Activated CD8-positive, alpha-beta T cell treated with anti-CD3 and anti-CD28 coated beads, Interleukin-2, amount 10 ng/mL, durations not matched to agents 7 days and 5 days (primary cell): ENCODE measurements at regions not wholly inside any gene's neighbourhood (a gene's known extent, or its start where the extent isn't known, plus 50 kb on each side); places are given as distances from the start of the nearest gene placed in this dataset.

Experiments
- ATAC-seq: fragments of 150-1000 bp; cut with Tn5 transposase; one replicate; pipeline ENCODE4 v1.10.0; 2021; ENCODE audit warnings: moderate library complexity
- CTCF ChIA-PET: fragments of 350-600 bp; sonication (Branson Sonifier 250); formaldehyde crosslinking; loops from one replicate; lab custom pipeline; 2021; ENCODE audit warnings: antibody characterized with exemption; lab: Charles Lee
- POLR2A ChIA-PET: fragments of 350-600 bp; sonication (Branson Sonifier 250); formaldehyde crosslinking; loops from one replicate; lab custom pipeline; 2021; ENCODE audit warnings: antibody characterized with exemption; lab: Charles Lee
- DNase-seq: peaks from one replicate; pipeline ENCODE4 v3.0.0-alpha.2; 2020
- H3K27ac Mint-ChIP-seq: one replicate; pipeline ENCODE4 v1.8.0; 2021; ENCODE audit warnings: mild to moderate bottlenecking, mixed read lengths
- H3K27me3 Mint-ChIP-seq: one replicate; pipeline ENCODE4 v1.8.0; 2021; ENCODE audit warnings: low read depth, mixed read lengths
- H3K36me3 Mint-ChIP-seq: one replicate; pipeline ENCODE4 v1.8.0; 2021; ENCODE audit warnings: low read depth, mixed read lengths
- H3K4me1 Mint-ChIP-seq: one replicate; pipeline ENCODE4 v1.8.0; 2021; ENCODE audit warnings: low read depth, mixed read lengths
- H3K4me3 Mint-ChIP-seq: one replicate; pipeline ENCODE4 v1.8.0; 2021; ENCODE audit warnings: mild to moderate bottlenecking, mixed read lengths
- H3K9me3 Mint-ChIP-seq: one replicate; pipeline ENCODE4 v1.8.0; 2022; ENCODE audit warnings: mixed read lengths; ENCODE audit not compliant: insufficient read depth

DNA sequence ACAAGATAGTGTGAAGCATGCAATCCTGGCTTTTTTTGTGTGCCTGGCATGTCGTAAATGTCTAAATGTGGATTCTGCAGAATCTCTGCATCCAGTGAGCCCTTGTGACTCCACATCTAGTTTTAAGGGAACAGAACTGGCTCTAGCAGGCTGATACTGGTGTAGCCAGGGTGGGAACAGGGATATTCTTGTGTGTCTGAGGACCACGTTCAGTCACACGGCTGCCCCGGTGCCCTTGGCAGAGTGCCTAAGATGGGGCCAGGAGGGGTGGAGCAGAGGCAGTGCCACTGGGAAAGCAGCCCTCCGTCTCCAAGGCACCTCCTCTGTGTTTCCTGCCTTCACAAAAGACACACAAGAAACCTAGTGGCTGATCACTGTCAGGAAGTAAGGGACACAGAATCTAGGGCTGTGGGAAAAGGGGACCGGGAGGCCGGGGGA lies 91.5 kb upstream of the PARD3B start:
- H3K4me3 Mint-ChIP-seq = no peak overlapping the region
- no peaks in the 10 kb centered on the region for H3K4me1 Mint-ChIP-seq
- no peaks in the 10 kb centered on the region for H3K36me3 Mint-ChIP-seq
- no peaks in the 10 kb centered on the region for H3K27me3 Mint-ChIP-seq
- DNase-seq (no peak), ATAC-seq (no peak)
- ChIA-PET CTCF (no interaction called here), POLR2A (no interaction called here)
- H3K27ac Mint-ChIP-seq = no peak overlapping the region
- no peaks in the 10 kb centered on the region for H3K9me3 Mint-ChIP-seq

DNA sequence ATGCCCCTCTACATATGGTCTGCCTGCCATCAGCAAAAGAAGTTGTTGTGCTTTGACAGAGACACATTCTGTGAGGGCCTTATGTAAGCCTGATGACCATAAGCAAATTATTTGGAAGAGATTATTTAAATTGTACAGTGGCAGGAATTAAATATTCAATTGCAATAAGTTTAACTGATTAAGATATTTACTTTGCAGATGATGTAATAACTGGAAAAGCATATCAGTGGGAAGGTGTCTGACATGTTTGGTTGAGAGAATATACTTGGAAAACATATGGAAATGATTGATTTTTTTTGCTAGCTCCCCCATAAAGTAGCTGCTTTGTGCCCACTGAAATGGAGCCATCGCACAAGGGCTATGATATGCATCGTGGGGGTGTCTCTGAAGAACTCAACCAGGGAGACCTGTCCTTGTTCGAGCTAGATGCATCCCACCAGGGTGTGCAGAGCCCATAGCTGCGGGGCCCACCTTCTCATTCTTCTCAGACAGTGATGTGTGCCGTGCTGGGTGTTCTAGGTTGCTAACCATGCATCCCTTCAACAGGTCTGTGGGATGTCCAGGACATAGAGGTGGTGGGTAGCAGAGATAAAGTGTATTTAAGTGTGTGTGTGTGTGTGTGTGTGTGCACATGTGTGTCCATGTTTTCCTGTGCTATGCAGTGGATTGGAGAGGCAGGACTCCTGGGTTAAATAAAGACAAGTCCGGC lies 90.4 kb upstream of the PARD3B start:
- Mint-ChIP-seq H3K27me3 (no peaks in the 10 kb centered on the region), H3K4me3 (no peak overlapping the region), H3K4me1 (no peaks in the 10 kb centered on the region), H3K36me3 (no peaks in the 10 kb centered on the region), H3K27ac (no peak overlapping the region), H3K9me3 (no peaks in the 10 kb centered on the region)
- no peak for DNase-seq
- CTCF ChIA-PET = no interaction called here
- POLR2A ChIA-PET = no interaction called here
- no peak for ATAC-seq

DNA sequence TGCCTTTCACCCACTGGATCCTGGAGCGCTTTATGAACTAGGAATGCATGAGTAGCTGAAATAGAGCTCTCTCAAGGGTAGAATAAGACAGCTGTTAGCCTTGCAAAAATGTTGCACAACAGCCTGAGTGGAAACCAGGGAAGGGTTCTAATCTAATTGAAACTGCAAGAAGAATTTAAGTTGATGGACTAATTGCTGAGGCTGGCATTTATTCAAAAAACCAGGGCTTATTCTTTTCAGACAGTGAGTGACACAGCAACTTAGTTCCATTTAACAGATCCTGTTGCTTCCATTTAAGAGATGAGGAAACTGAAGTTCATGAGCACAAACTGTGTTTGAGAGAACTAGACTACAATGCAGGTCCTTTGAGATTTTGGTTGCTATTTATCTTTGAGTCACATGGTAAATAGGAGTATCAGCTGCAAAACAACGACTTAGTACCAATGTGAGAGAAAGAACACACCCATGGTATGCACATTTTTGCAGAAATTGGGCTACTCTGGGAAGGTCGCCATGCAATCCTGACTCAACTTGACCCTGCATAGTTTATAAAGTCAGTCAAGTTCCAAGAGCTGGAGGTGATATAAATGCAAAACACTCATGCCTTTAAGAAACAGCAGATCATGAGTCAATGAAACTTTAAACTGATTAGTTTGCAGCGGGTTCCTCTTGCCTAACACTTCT lies 76.4 kb upstream of the PARD3B start:
- H3K27ac Mint-ChIP-seq = no peak overlapping the region
- peaks cover 3% of the 10 kb centered on the region for H3K27me3 Mint-ChIP-seq
- no peaks in the 10 kb centered on the region for H3K4me1 Mint-ChIP-seq
- DNase-seq (no peak), ATAC-seq (no peak)
- no peak overlapping the region for H3K4me3 Mint-ChIP-seq
- POLR2A ChIA-PET = no interaction called here
- CTCF ChIA-PET = no interaction called here
- no peaks in the 10 kb centered on the region for H3K9me3 Mint-ChIP-seq
- no peaks in the 10 kb centered on the region for H3K36me3 Mint-ChIP-seq

DNA sequence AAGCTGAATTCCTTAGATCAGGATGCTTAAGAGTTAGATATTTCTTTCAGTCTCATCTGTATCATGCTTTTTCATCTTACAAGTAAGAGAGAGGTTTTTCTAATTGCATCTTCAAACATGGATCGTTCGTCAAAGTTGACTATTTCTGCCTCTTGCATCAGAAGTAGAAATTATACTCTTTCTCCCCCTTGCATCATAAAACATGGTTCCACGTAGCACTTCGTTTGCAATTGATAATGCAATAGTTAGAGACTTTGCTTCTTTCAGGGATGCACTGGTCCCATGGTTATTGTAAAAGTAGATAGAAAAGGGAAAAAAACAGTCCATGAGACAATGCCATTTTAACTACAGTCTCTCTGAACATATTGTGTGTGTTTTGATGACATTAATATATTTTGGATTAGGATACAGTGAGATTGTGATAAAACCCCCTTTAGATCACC lies 75.1 kb upstream of the PARD3B start:
- DNase-seq = no peak
- no peak for ATAC-seq
- no peaks in the 10 kb centered on the region for H3K4me1 Mint-ChIP-seq
- no peaks in the 10 kb centered on the region for H3K9me3 Mint-ChIP-seq
- H3K36me3 Mint-ChIP-seq = no peaks in the 10 kb centered on the region
- no peak overlapping the region for H3K27ac Mint-ChIP-seq
- CTCF ChIA-PET = no interaction called here
- H3K4me3 Mint-ChIP-seq = no peak overlapping the region
- peaks cover 3% of the 10 kb centered on the region for H3K27me3 Mint-ChIP-seq
- POLR2A ChIA-PET = no interaction called here

DNA sequence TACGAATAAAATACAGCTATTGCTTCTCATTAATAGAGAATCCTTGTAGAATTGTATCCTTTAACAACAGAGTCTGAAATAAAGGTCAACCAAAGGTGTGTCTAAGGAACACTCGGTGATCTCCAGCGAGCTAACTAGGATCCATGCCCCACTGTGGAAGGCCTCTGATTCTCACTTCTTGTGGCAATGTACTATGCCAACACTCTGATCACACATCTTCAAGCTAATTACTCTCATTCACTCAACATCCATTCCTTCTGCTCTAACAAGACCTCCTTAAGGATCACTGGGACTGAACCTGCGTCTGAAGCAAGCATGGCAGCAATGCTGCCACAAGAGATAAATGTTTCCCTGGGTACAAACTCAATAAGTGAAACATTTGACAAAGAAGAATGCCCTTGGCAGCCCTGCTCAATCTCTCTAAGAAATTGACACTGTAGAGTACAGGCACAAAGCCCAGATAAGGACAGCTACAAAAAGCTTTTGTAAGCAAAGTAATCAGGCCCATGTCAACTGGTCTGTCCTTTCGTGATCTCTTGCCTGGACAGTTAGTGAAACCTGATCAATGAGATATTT lies 74.6 kb upstream of the PARD3B start:
- Mint-ChIP-seq H3K4me1 (no peaks in the 10 kb centered on the region), H3K27ac (no peak overlapping the region), H3K36me3 (no peaks in the 10 kb centered on the region), H3K27me3 (peaks cover 3% of the 10 kb centered on the region), H3K4me3 (no peak overlapping the region), H3K9me3 (no peaks in the 10 kb centered on the region)
- ATAC-seq (no peak), DNase-seq (no peak)
- ChIA-PET POLR2A (no interaction called here), CTCF (no interaction called here)

DNA sequence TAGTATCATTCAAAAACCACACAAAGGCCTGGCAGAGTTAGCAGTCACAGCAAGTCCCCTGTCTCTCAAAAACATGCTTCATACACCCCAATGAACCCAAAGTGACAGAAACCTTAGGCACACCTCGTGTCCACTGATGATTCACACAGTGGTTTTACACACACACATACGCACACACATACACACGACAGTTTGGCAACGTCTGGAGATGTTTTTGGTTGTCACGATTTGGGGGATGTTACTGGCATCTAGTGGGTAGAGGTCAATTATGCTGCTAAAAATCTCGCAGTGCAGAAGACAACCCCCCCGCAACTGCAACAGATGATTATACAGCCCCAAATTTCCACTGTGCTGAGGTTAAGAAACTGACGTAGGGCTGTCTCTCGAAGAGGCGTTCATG lies 72.9 kb upstream of the PARD3B start:
- H3K36me3 Mint-ChIP-seq = no peaks in the 10 kb centered on the region
- no peaks in the 10 kb centered on the region for H3K9me3 Mint-ChIP-seq
- H3K4me3 Mint-ChIP-seq = no peak overlapping the region
- H3K4me1 Mint-ChIP-seq = no peaks in the 10 kb centered on the region
- ChIA-PET POLR2A (no interaction called here), CTCF (no interaction called here)
- no peak overlapping the region for H3K27ac Mint-ChIP-seq
- ATAC-seq (no peak), DNase-seq (no peak)
- peaks cover 3% of the 10 kb centered on the region for H3K27me3 Mint-ChIP-seq

DNA sequence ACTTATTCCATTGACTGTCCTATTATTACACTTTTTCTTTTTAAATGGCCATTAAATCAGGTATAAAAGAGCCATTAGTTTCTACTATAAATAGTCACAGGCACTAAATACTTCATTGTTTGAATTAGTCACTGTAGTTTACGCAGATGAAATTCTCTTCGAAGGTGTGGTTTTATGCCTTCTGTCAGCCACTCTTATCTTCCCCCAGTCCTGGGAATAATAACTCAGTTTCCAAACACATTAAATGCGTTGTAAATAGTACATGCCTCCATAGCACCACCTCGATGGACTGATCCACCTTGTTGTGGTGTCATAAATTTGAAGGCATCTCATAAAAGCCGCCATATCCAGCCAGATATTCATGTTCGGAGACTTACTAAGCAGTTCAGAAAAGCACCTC lies 72.1 kb upstream of the PARD3B start:
- no peak for ATAC-seq
- H3K9me3 Mint-ChIP-seq = no peaks in the 10 kb centered on the region
- no peaks in the 10 kb centered on the region for H3K4me1 Mint-ChIP-seq

DNA sequence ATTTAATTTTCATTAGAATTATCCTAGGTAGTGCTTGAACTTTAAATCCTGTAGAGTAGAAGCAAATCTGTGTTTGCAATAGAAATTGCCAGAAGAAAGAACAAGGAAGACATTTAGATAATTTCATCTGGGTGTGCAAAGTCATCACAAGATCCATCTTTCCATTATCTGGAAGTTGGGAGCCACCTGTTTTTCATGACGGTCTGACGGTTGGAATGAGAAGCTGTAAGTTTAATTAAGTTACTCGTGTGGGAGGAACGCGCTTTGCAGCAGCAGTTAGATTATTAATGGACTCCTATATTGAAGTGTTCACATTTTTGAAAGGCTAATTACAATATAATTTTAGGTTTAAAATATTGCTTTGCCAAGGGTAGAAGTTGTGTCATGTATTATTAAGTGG lies 69.9 kb upstream of the PARD3B start:
- no peak for ATAC-seq
- Mint-ChIP-seq H3K27me3 (no peaks in the 10 kb centered on the region), H3K27ac (no peak overlapping the region), H3K36me3 (no peaks in the 10 kb centered on the region), H3K9me3 (no peaks in the 10 kb centered on the region), H3K4me1 (no peaks in the 10 kb centered on the region), H3K4me3 (no peak overlapping the region)
- no peak for DNase-seq
- CTCF ChIA-PET = no interaction called here
- POLR2A ChIA-PET = no interaction called here

More for the DNA sequence above, 72.1 kb upstream of the PARD3B start:
- POLR2A ChIA-PET = no interaction called here
- no peak overlapping the region for H3K4me3 Mint-ChIP-seq
- DNase-seq = no peak
- CTCF ChIA-PET = no interaction called here
- no peaks in the 10 kb centered on the region for H3K27me3 Mint-ChIP-seq
- H3K36me3 Mint-ChIP-seq = no peaks in the 10 kb centered on the region
- no peak overlapping the region for H3K27ac Mint-ChIP-seq

DNA sequence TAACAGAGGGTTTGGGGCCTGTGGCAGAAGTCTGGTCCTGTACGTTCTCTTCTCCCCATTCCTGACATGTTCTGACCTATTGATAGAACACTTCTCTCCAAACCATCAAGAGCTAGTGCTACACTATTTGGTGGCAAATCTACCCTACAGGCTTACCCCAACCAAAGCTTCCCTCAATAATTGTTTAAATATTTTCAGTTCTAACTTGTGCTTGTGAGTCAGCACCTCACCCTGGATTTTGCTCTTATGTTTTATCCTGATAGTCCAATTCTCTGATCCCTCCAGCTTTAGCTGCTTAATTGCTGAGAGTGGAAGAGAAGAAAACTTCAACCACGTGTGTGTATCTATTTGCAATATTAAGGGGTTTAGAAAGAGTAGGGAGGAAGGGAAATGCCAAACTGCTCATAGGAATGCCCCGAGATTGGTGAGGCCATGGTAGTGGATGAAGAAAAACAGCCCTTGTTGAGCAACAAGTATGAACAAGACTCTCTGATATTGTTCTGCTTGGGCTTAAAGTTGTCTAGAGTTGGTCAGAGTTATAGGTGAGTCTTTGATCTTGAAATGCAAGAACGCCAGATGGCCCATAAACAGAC lies 67.8 kb upstream of the PARD3B start:
- ATAC-seq = no peak
- ChIA-PET CTCF (no interaction called here), POLR2A (no interaction called here)
- Mint-ChIP-seq H3K4me1 (no peaks in the 10 kb centered on the region), H3K27ac (no peak overlapping the region), H3K9me3 (no peaks in the 10 kb centered on the region), H3K36me3 (no peaks in the 10 kb centered on the region), H3K4me3 (no peak overlapping the region), H3K27me3 (no peaks in the 10 kb centered on the region)
- DNase-seq = no peak

DNA sequence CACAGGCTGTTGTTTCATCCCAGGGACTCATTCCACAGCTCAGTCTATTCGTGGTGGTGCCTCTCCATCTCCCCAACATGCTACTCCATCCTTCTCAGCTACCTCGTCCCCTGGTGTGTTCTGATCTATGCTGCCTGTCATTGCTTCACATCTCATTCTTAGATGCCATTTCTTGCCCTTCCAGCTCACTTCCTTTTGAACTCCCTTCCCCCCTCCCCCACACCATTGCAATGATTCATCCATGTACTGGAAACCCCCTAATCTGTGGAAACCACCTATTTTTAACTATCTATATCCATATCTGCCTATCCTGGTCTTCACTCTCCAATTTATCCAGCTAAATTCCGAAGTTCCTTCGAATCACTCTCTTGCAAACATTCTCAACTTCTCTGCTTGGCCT lies 65.7 kb upstream of the PARD3B start:
- H3K27me3 Mint-ChIP-seq = no peaks in the 10 kb centered on the region
- no peaks in the 10 kb centered on the region for H3K36me3 Mint-ChIP-seq
- DNase-seq (no peak), ATAC-seq (no peak)
- no peak overlapping the region for H3K27ac Mint-ChIP-seq
- ChIA-PET POLR2A (no interaction called here), CTCF (no interaction called here)
- no peaks in the 10 kb centered on the region for H3K9me3 Mint-ChIP-seq
- H3K4me3 Mint-ChIP-seq = no peak overlapping the region
- H3K4me1 Mint-ChIP-seq = no peaks in the 10 kb centered on the region

DNA sequence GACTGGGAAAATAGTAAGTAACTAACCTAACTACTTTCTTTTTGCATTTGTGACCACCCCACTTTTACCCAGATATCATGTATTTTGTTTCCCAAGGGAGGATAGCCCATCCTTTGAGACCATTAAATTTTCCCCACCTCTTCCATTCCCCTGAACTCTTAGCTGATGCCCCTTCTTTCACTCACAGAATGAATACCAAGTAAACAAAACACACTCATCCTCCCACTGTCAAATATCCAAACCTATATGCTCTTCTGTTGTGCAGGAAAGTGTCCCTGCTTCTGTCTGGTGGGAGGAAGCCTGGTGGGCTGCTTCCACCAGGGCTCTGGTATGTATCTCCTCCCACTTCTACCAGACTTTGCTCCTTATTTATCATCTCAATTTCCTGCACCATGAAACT lies 64.6 kb upstream of the PARD3B start:
- CTCF ChIA-PET = no interaction called here
- POLR2A ChIA-PET = no interaction called here
- H3K9me3 Mint-ChIP-seq = no peaks in the 10 kb centered on the region

DNA sequence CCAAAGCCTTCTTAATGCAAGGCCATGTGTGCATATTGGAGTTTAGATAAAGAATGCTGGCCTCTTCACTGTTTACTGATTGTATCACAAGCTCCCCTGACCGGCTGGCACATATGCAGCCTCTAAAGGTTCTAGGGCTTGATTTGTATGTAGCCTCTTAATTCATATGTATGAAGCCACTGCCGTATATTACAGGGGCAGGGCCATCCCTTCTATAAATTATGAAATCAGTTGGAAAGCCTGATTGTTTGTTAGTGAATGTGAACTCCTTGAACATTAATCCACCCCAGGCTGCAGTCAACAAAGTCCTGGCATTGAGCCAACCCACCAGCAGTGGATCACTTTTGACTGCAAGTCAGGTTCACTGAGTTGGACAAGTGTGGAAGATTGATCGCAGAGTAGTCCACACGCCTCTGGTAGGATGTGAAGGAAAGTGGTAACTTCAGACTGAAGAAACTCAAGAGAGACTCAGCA lies 61.6 kb upstream of the PARD3B start:
- H3K9me3 Mint-ChIP-seq = no peaks in the 10 kb centered on the region
- H3K27ac Mint-ChIP-seq = no peak overlapping the region
- ATAC-seq (no peak), DNase-seq (no peak)
- H3K4me3 Mint-ChIP-seq = no peak overlapping the region
- POLR2A ChIA-PET = no interaction called here
- H3K27me3 Mint-ChIP-seq = peaks cover 8% of the 10 kb centered on the region
- H3K36me3 Mint-ChIP-seq = no peaks in the 10 kb centered on the region
- H3K4me1 Mint-ChIP-seq = no peaks in the 10 kb centered on the region
- CTCF ChIA-PET = no interaction called here

More for the DNA sequence above, 64.6 kb upstream of the PARD3B start:
- Mint-ChIP-seq H3K27ac (no peak overlapping the region), H3K36me3 (no peaks in the 10 kb centered on the region), H3K4me3 (no peak overlapping the region), H3K27me3 (no peaks in the 10 kb centered on the region), H3K4me1 (no peaks in the 10 kb centered on the region)
- no peak for ATAC-seq
- no peak for DNase-seq
